Activated CD8-positive, alpha-beta memory T cell treated with anti-CD3 and anti-CD28 coated beads, Interleukin-2, amount 10 ng/mL, durations not matched to agents 7 days and 5 days (primary cell): ENCODE measurements at regions not wholly inside any gene's neighbourhood (a gene's known extent, or its start where the extent isn't known, plus 50 kb on each side); places are given as distances from the start of the nearest gene placed in this dataset.
A peak's percentile ranks its signal among the peaks of the same experiment; 100 is the strongest.
"Not testable (repeated sequence)": the region's sequence is repeated elsewhere in the genome, so short reads cannot be mapped to it uniquely, and the experiment has no call there.

Experiments
- ATAC-seq: fragments of 150-1000 bp; cut with Tn5 transposase; one replicate; pipeline ENCODE4 v1.10.0; 2021; ENCODE audit warnings: moderate library complexity
- CTCF ChIA-PET: fragments of 350-600 bp; sonication (Branson Sonifier 250); formaldehyde crosslinking; loops from one replicate; lab custom pipeline; 2021; ENCODE audit warnings: antibody characterized with exemption; lab: Charles Lee
- DNase-seq: peaks from one replicate; pipeline ENCODE4 v3.0.0-alpha.2; 2020
- H3K27ac Mint-ChIP-seq: one replicate; pipeline ENCODE4 v1.8.0; 2021; ENCODE audit warnings: mild to moderate bottlenecking, mixed read lengths
- H3K27me3 Mint-ChIP-seq: one replicate; pipeline ENCODE4 v1.8.0; 2021; ENCODE audit warnings: mixed read lengths
- H3K36me3 Mint-ChIP-seq: one replicate; pipeline ENCODE4 v1.8.0; 2021; ENCODE audit warnings: mild to moderate bottlenecking, mixed read lengths
- H3K4me1 Mint-ChIP-seq: one replicate; pipeline ENCODE4 v1.8.0; 2021; ENCODE audit warnings: mixed read lengths
- H3K4me3 Mint-ChIP-seq: one replicate; pipeline ENCODE4 v1.8.0; 2021; ENCODE audit warnings: mild to moderate bottlenecking, moderate library complexity, mixed read lengths
- H3K9me3 Mint-ChIP-seq: one replicate; pipeline ENCODE4 v1.8.0; 2022; ENCODE audit warnings: low read depth, mixed read lengths

GRCh38 chr7:142571581-142571980 is 177.7 kb upstream of the PRSS1 start:
- no peaks in the 10 kb centered on the region for H3K9me3 Mint-ChIP-seq
- H3K4me3 Mint-ChIP-seq = no peak overlapping the region
- CTCF ChIA-PET = interaction anchor here (0.7 to 0.9 kb wide), 2 partner anchors 11 to 16 kb away, joined by 3 read pairs; no protein-coding TSS in a partner anchor
- peaks cover 2% of the 10 kb centered on the region for H3K36me3 Mint-ChIP-seq
- DNase-seq (no peak), ATAC-seq (no peak)
- peaks cover 10% of the 10 kb centered on the region for H3K27me3 Mint-ChIP-seq
- H3K27ac Mint-ChIP-seq = no peak overlapping the region
- peaks cover 9% of the 10 kb centered on the region for H3K4me1 Mint-ChIP-seq

GRCh38 chr7:142569851-142570250 is 179.4 kb upstream of the PRSS1 start:
- no peaks in the 10 kb centered on the region for H3K9me3 Mint-ChIP-seq
- DNase-seq = no peak
- H3K27me3 Mint-ChIP-seq = peaks cover 10% of the 10 kb centered on the region
- H3K27ac Mint-ChIP-seq = no peak overlapping the region
- no peak for ATAC-seq
- CTCF ChIA-PET = interaction anchor here (1.0 to 2.0 kb wide), 3 partner anchors 12 to 18 kb away, joined by 3 to 7 read pairs (median 4); no protein-coding TSS in a partner anchor
- H3K4me3 Mint-ChIP-seq = no peak overlapping the region
- H3K4me1 Mint-ChIP-seq = peaks cover 9% of the 10 kb centered on the region
- peaks cover 2% of the 10 kb centered on the region for H3K36me3 Mint-ChIP-seq

GRCh38 chr7:142568435-142569097 is 180.7 kb upstream of the PRSS1 start:
- Mint-ChIP-seq H3K27me3 (peaks cover 14% of the 10 kb centered on the region), H3K4me1 (peaks cover 9% of the 10 kb centered on the region), H3K4me3 (no peak overlapping the region), H3K27ac (no peak overlapping the region), H3K9me3 (no peaks in the 10 kb centered on the region), H3K36me3 (peaks cover 2% of the 10 kb centered on the region)
- DNase-seq = no peak
- CTCF ChIA-PET = interaction anchor here (1.1 kb wide), 2 partner anchors 11 to 33 kb away, joined by 3 read pairs; no protein-coding TSS in a partner anchor
- no peak for ATAC-seq

GRCh38 chr7:142567201-142568075 is 181.8 kb upstream of the PRSS1 start:
- H3K27ac Mint-ChIP-seq = no peak overlapping the region
- peaks cover 9% of the 10 kb centered on the region for H3K4me1 Mint-ChIP-seq
- H3K36me3 Mint-ChIP-seq = peaks cover 2% of the 10 kb centered on the region
- CTCF ChIA-PET = interaction anchor here (1.1 kb wide), 1 partner anchor 9 kb away, joined by 3 read pairs; no protein-coding TSS in a partner anchor
- no peaks in the 10 kb centered on the region for H3K9me3 Mint-ChIP-seq
- H3K4me3 Mint-ChIP-seq = no peak overlapping the region
- ATAC-seq (no peak), DNase-seq (no peak)
- peaks cover 14% of the 10 kb centered on the region for H3K27me3 Mint-ChIP-seq

- Mint-ChIP-seq H3K27me3 (peaks cover 9% of the 10 kb centered on the region), H3K4me1 (peaks cover 9% of the 10 kb centered on the region), H3K36me3 (no peaks in the 10 kb centered on the region), H3K4me3 (no peak overlapping the region), H3K9me3 (no peaks in the 10 kb centered on the region), H3K27ac (no peak overlapping the region)
- ATAC-seq (no peak), DNase-seq (no peak)
- CTCF ChIA-PET = no interaction called here
These were observed 183.0 kb upstream of the PRSS1 start for GRCh38 chr7:142566271-142566670.

GRCh38 chr7:142564125-142564524 is 185.1 kb upstream of the PRSS1 start:
- CTCF ChIA-PET, H3K4me1 Mint-ChIP-seq, ATAC-seq, H3K27me3 Mint-ChIP-seq, H3K9me3 Mint-ChIP-seq, H3K36me3 Mint-ChIP-seq, H3K27ac Mint-ChIP-seq, DNase-seq: not testable (repeated sequence)
- peak overlapping the region; percentile 45 for H3K4me3 Mint-ChIP-seq

- CTCF ChIA-PET = interaction anchor here (0.9 to 1.0 kb wide), 2 partner anchors 29 to 234 kb away, joined by 3 to 4 read pairs; no protein-coding TSS in a partner anchor
- H3K36me3 Mint-ChIP-seq = no peaks in the 10 kb centered on the region
- ATAC-seq (no peak), DNase-seq (no peak)
- H3K27me3 Mint-ChIP-seq = peaks cover 10% of the 10 kb centered on the region
- H3K9me3 Mint-ChIP-seq = no peaks in the 10 kb centered on the region
- peak overlapping the region; percentile 45 for H3K4me3 Mint-ChIP-seq
- H3K4me1 Mint-ChIP-seq = peaks cover 3% of the 10 kb centered on the region
- H3K27ac Mint-ChIP-seq = no peak overlapping the region
These were observed 185.8 kb upstream of the PRSS1 start for GRCh38 chr7:142563470-142563869.

- no peaks in the 10 kb centered on the region for H3K9me3 Mint-ChIP-seq
- CTCF ChIA-PET = interaction anchor here (0.9 to 1.0 kb wide), 2 partner anchors 28 to 235 kb away, joined by 3 to 4 read pairs; no protein-coding TSS in a partner anchor
- H3K4me1 Mint-ChIP-seq = peaks cover 5% of the 10 kb centered on the region
- H3K36me3 Mint-ChIP-seq = no peaks in the 10 kb centered on the region
- peaks cover 11% of the 10 kb centered on the region for H3K27me3 Mint-ChIP-seq
- DNase-seq (no peak), ATAC-seq (no peak)
- no peak overlapping the region for H3K27ac Mint-ChIP-seq
- H3K4me3 Mint-ChIP-seq = no peak overlapping the region
These were observed 186.6 kb upstream of the PRSS1 start for GRCh38 chr7:142562688-142563087.

- DNase-seq, ATAC-seq, H3K36me3 Mint-ChIP-seq, CTCF ChIA-PET, H3K9me3 Mint-ChIP-seq, H3K27ac Mint-ChIP-seq, H3K4me3 Mint-ChIP-seq: not testable (repeated sequence)
- peaks cover 14% of the 10 kb centered on the region for H3K27me3 Mint-ChIP-seq
- peaks cover 15% of the 10 kb centered on the region for H3K4me1 Mint-ChIP-seq
These were observed 187.9 kb upstream of the PRSS1 start for GRCh38 chr7:142561396-142561795.

GRCh38 chr7:142560770-142561169 is 188.5 kb upstream of the PRSS1 start:
- H3K4me3 Mint-ChIP-seq, H3K36me3 Mint-ChIP-seq, CTCF ChIA-PET, H3K9me3 Mint-ChIP-seq, DNase-seq, ATAC-seq, H3K27ac Mint-ChIP-seq: not testable (repeated sequence)
- Mint-ChIP-seq H3K4me1 (peaks cover 15% of the 10 kb centered on the region), H3K27me3 (peaks cover 14% of the 10 kb centered on the region)

- no peak for ATAC-seq
- H3K36me3 Mint-ChIP-seq = no peaks in the 10 kb centered on the region
- CTCF ChIA-PET = interaction anchor here (1.0 kb wide), 1 partner anchor 30 kb away, joined by 3 read pairs; no protein-coding TSS in a partner anchor
These were observed 189.1 kb upstream of the PRSS1 start for GRCh38 chr7:142560166-142560565.

GRCh38 chr7:142557971-142558582 is 191.2 kb upstream of the PRSS1 start:
- peaks cover 24% of the 10 kb centered on the region for H3K4me1 Mint-ChIP-seq
- peak overlapping the region; percentile 41 for H3K4me3 Mint-ChIP-seq
- H3K9me3 Mint-ChIP-seq = no peaks in the 10 kb centered on the region
- H3K27me3 Mint-ChIP-seq = peaks cover 10% of the 10 kb centered on the region
- no peaks in the 10 kb centered on the region for H3K36me3 Mint-ChIP-seq
- DNase-seq (peak; percentile 54), ATAC-seq (peak; percentile 79)
- peak overlapping the region; percentile 28 for H3K27ac Mint-ChIP-seq
- CTCF ChIA-PET = interaction anchor here (0.6 to 2.2 kb wide), 19 partner anchors 10 to 278 kb away, joined by 3 to 19 read pairs (median 4); no protein-coding TSS in a partner anchor

More at GRCh38 chr7:142560166-142560565, 189.1 kb upstream of the PRSS1 start:
- Mint-ChIP-seq H3K4me3 (no peak overlapping the region), H3K27ac (no peak overlapping the region), H3K9me3 (no peaks in the 10 kb centered on the region), H3K4me1 (peaks cover 15% of the 10 kb centered on the region), H3K27me3 (peaks cover 14% of the 10 kb centered on the region)
- no peak for DNase-seq

GRCh38 chr7:142556740-142557139 is 192.5 kb upstream of the PRSS1 start:
- CTCF ChIA-PET = interaction anchor here (0.8 kb wide), 1 partner anchor 22 kb away, joined by 3 read pairs; no protein-coding TSS in a partner anchor
- no peak overlapping the region for H3K4me3 Mint-ChIP-seq
- no peaks in the 10 kb centered on the region for H3K9me3 Mint-ChIP-seq
- DNase-seq = peak; percentile 46
- ATAC-seq = peak; percentile 62
- H3K27me3 Mint-ChIP-seq = peaks cover 10% of the 10 kb centered on the region
- H3K4me1 Mint-ChIP-seq = peaks cover 26% of the 10 kb centered on the region
- no peaks in the 10 kb centered on the region for H3K36me3 Mint-ChIP-seq
- H3K27ac Mint-ChIP-seq = no peak overlapping the region
